ENCODE measurements at regions not wholly inside any gene's neighbourhood (a gene's known extent, or its start where the extent isn't known, plus 50 kb on each side); places are given as distances from the start of the nearest gene placed in this dataset.
"Not testable (repeated sequence)": the region's sequence is repeated elsewhere in the genome, so short reads cannot be mapped to it uniquely, and the experiment has no call there.

- H3K4me3 Mint-ChIP-seq, ATAC-seq, DNase-seq, H3K9me3 Mint-ChIP-seq, H3K27me3 Mint-ChIP-seq: not testable (repeated sequence)
- Mint-ChIP-seq H3K4me1 (peaks cover 31% of the 10 kb centered on the region), H3K36me3 (ENCODE audit: low read depth) (peaks cover 10% of the 10 kb centered on the region), H3K27ac (peak overlapping the region; percentile 55)
These were observed 1093.1 kb upstream of the DEFB115 start for GRCh38 chr20:30164389-30164788.

- H3K4me1 Mint-ChIP-seq, result peaks cover 31% of the 10 kb centered on the region
- ATAC-seq (no peak), DNase-seq (no peak)
- no peak overlapping the region for H3K4me3 Mint-ChIP-seq
- H3K9me3 Mint-ChIP-seq, result peaks cover 8% of the 10 kb centered on the region
- peaks cover 10% of the 10 kb centered on the region for H3K36me3 Mint-ChIP-seq (ENCODE audit: low read depth)
- H3K27me3 Mint-ChIP-seq, result no peaks in the 10 kb centered on the region
- H3K27ac Mint-ChIP-seq, result no peak overlapping the region
These were observed 1089.9 kb upstream of the DEFB115 start for GRCh38 chr20:30167540-30167939.

GRCh38 chr20:30168025-30168799 lies 1089.3 kb upstream of the DEFB115 start:
- Mint-ChIP-seq H3K4me1 (peaks cover 30% of the 10 kb centered on the region), H3K27me3 (no peaks in the 10 kb centered on the region), H3K36me3 (ENCODE audit: low read depth) (peaks cover 10% of the 10 kb centered on the region), H3K4me3 (no peak overlapping the region), H3K27ac (no peak overlapping the region), H3K9me3 (peaks cover 8% of the 10 kb centered on the region)
- ATAC-seq, result no peak
- DNase-seq, result peak; percentile 4

GRCh38 chr20:30168800-30169138 lies 1088.7 kb upstream of the DEFB115 start:
- no peak for ATAC-seq
- peaks cover 10% of the 10 kb centered on the region for H3K36me3 Mint-ChIP-seq (ENCODE audit: low read depth)

GRCh38 chr20:30175681-30176080 lies 1081.8 kb upstream of the DEFB115 start:
- H3K27me3 Mint-ChIP-seq, result no peaks in the 10 kb centered on the region
- peaks cover 4% of the 10 kb centered on the region for H3K9me3 Mint-ChIP-seq
- peaks cover 3% of the 10 kb centered on the region for H3K4me1 Mint-ChIP-seq
- H3K4me3 Mint-ChIP-seq, result no peak overlapping the region
- ATAC-seq (no peak), DNase-seq (no peak)
- H3K36me3 Mint-ChIP-seq (ENCODE audit: low read depth), result no peaks in the 10 kb centered on the region
- H3K27ac Mint-ChIP-seq, result no peak overlapping the region

More at GRCh38 chr20:30168800-30169138, 1088.7 kb upstream of the DEFB115 start:
- no peak for DNase-seq
- Mint-ChIP-seq H3K27me3 (no peaks in the 10 kb centered on the region), H3K4me3 (no peak overlapping the region), H3K27ac (no peak overlapping the region), H3K4me1 (peaks cover 28% of the 10 kb centered on the region), H3K9me3 (peaks cover 8% of the 10 kb centered on the region)

GRCh38 chr20:30183124-30183523 lies 1074.3 kb upstream of the DEFB115 start:
- not testable (repeated sequence) for H3K4me3 Mint-ChIP-seq; DNase-seq; H3K36me3 Mint-ChIP-seq (ENCODE audit: low read depth); ATAC-seq; H3K4me1 Mint-ChIP-seq; H3K27me3 Mint-ChIP-seq; H3K27ac Mint-ChIP-seq
- peaks cover 11% of the 10 kb centered on the region for H3K9me3 Mint-ChIP-seq

- not testable (repeated sequence) for H3K27me3 Mint-ChIP-seq; DNase-seq; H3K27ac Mint-ChIP-seq; ATAC-seq; H3K36me3 Mint-ChIP-seq (ENCODE audit: low read depth); H3K4me1 Mint-ChIP-seq; H3K4me3 Mint-ChIP-seq; H3K9me3 Mint-ChIP-seq
These were observed 1065.7 kb upstream of the DEFB115 start for GRCh38 chr20:30191785-30192184.

- DNase-seq; H3K27me3 Mint-ChIP-seq; H3K36me3 Mint-ChIP-seq (ENCODE audit: low read depth); H3K9me3 Mint-ChIP-seq; ATAC-seq; H3K27ac Mint-ChIP-seq; H3K4me1 Mint-ChIP-seq; H3K4me3 Mint-ChIP-seq: not testable (repeated sequence)
These were observed 1023.0 kb upstream of the DEFB115 start for GRCh38 chr20:30234477-30234876.

- H3K4me3 Mint-ChIP-seq; ATAC-seq; H3K27ac Mint-ChIP-seq; H3K27me3 Mint-ChIP-seq; DNase-seq; H3K36me3 Mint-ChIP-seq (ENCODE audit: low read depth); H3K9me3 Mint-ChIP-seq: not testable (repeated sequence)
- peaks cover 34% of the 10 kb centered on the region for H3K4me1 Mint-ChIP-seq
These were observed 982.4 kb upstream of the DEFB115 start for GRCh38 chr20:30275073-30275472.

- Mint-ChIP-seq H3K27ac (no peak overlapping the region), H3K4me3 (no peak overlapping the region), H3K9me3 (no peaks in the 10 kb centered on the region), H3K36me3 (ENCODE audit: low read depth) (peaks cover 6% of the 10 kb centered on the region), H3K4me1 (peaks cover 36% of the 10 kb centered on the region), H3K27me3 (no peaks in the 10 kb centered on the region)
- DNase-seq (no peak), ATAC-seq (no peak)
These were observed 975.8 kb upstream of the DEFB115 start for GRCh38 chr20:30281584-30282197.

- H3K27ac Mint-ChIP-seq, result peak overlapping the region; percentile 71
- peaks cover 23% of the 10 kb centered on the region for H3K4me1 Mint-ChIP-seq
- ATAC-seq; H3K36me3 Mint-ChIP-seq (ENCODE audit: low read depth); H3K9me3 Mint-ChIP-seq; H3K27me3 Mint-ChIP-seq: not testable (repeated sequence)
- peak; percentile 76 for DNase-seq
- H3K4me3 Mint-ChIP-seq, result peak overlapping the region; percentile 77
These were observed 973.8 kb upstream of the DEFB115 start for GRCh38 chr20:30283476-30284280.

GRCh38 chr20:30284281-30284905 lies 973.1 kb upstream of the DEFB115 start:
- ATAC-seq, result no peak
- Mint-ChIP-seq H3K4me1 (peaks cover 22% of the 10 kb centered on the region), H3K27ac (peak overlapping the region; percentile 71), H3K27me3 (no peaks in the 10 kb centered on the region), H3K4me3 (peak overlapping the region; percentile 77), H3K36me3 (ENCODE audit: low read depth) (peaks cover 2% of the 10 kb centered on the region), H3K9me3 (no peaks in the 10 kb centered on the region)
- no peak for DNase-seq

GRCh38 chr20:30285677-30286076 lies 971.8 kb upstream of the DEFB115 start:
- Mint-ChIP-seq H3K27ac (no peak overlapping the region), H3K4me1 (peaks cover 24% of the 10 kb centered on the region), H3K4me3 (no peak overlapping the region), H3K36me3 (ENCODE audit: low read depth) (peaks cover 2% of the 10 kb centered on the region), H3K9me3 (no peaks in the 10 kb centered on the region), H3K27me3 (no peaks in the 10 kb centered on the region)
- DNase-seq (no peak), ATAC-seq (no peak)

- no peak overlapping the region for H3K27ac Mint-ChIP-seq
- H3K27me3 Mint-ChIP-seq, result no peaks in the 10 kb centered on the region
- H3K4me1 Mint-ChIP-seq, result peaks cover 27% of the 10 kb centered on the region
- H3K36me3 Mint-ChIP-seq (ENCODE audit: low read depth), result peaks cover 2% of the 10 kb centered on the region
- DNase-seq, result no peak
- no peaks in the 10 kb centered on the region for H3K9me3 Mint-ChIP-seq
- no peak overlapping the region for H3K4me3 Mint-ChIP-seq
- ATAC-seq, result no peak
These were observed 971.3 kb upstream of the DEFB115 start for GRCh38 chr20:30286157-30286556.
